PC-9 (cell line): ENCODE measurements at regions not wholly inside any gene's neighbourhood (a gene's known extent, or its start where the extent isn't known, plus 50 kb on each side); places are given as distances from the start of the nearest gene placed in this dataset.

Experiments used
- CTCF ChIP-seq: fragments of 200-600 bp; sonication (generic); conservative IDR thresholded peaks from 2 replicates; pipeline ENCODE4 v1.6.1; 2017; ENCODE audit warnings: mixed run types, antibody characterized with exemption, mild to moderate bottlenecking, moderate library complexity
- EZH2 ChIP-seq: fragments of 200-600 bp; sonication (generic); IDR thresholded peaks from 2 replicates; pipeline ENCODE4 v1.8.0; 2017; ENCODE audit warnings: antibody characterized with exemption, low read depth

DNA sequence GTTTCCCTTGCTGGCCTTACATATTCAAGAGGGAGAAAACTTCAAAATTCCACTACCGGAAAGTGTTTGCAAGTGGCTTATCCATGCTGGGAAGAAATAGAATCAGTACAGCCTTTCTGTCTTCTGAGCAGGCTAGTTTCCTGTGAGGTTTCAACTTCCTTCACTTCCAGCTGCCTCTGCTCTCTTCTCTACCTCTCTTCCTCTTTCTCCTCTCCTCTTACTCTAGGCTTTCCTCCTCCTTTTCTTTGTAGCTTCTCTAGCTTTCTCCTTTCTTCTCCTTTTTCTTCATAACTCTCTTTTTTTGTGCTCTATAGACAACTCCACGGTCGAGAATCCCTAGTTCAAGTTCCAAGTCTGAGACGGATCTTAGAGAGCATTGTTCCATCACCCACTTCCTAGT is 421.8 kb downstream of the ETS1 start:
- TF ChIP-seq CTCF (no peak), EZH2 (no peak)
